K562 (cell line): ENCODE measurements at regions not wholly inside any gene's neighbourhood (a gene's known extent, or its start where the extent isn't known, plus 50 kb on each side); places are given as distances from the start of the nearest gene placed in this dataset.

Source experiments
- MAFK ChIP-seq: IDR thresholded peaks from 2 replicates; pipeline ENCODE4 v1.6.1; 2011; ENCODE audit warnings: low read length, improper control_type of control experiment
- ZNF431 ChIP-seq: sonication (generic); formaldehyde crosslinking; IDR thresholded peaks from 2 replicates; pipeline ENCODE4 v1.8.0; 2022; ENCODE audit warnings: mild to moderate bottlenecking, missing genetic modification reagents
- TF ChIP-seq, protein P1 (sequence below), 3 experiments: IDR thresholded peaks in 2 of 3; conservative IDR thresholded peaks in 1 of 3; 2 replicates each; pipeline ENCODE4 v1.5.1; 2011 to 2012; ENCODE audit warnings: low read length in 3 of 3, mild to moderate bottlenecking in 3 of 3, control low read depth in 2 of 3, improper control_type of control experiment in 1 of 3, inconsistent platforms in 1 of 3, low read depth in 1 of 3, mixed read lengths in 1 of 3, moderate library complexity in 1 of 3; ENCODE audit not compliant: insufficient read depth in 2 of 3

DNA sequence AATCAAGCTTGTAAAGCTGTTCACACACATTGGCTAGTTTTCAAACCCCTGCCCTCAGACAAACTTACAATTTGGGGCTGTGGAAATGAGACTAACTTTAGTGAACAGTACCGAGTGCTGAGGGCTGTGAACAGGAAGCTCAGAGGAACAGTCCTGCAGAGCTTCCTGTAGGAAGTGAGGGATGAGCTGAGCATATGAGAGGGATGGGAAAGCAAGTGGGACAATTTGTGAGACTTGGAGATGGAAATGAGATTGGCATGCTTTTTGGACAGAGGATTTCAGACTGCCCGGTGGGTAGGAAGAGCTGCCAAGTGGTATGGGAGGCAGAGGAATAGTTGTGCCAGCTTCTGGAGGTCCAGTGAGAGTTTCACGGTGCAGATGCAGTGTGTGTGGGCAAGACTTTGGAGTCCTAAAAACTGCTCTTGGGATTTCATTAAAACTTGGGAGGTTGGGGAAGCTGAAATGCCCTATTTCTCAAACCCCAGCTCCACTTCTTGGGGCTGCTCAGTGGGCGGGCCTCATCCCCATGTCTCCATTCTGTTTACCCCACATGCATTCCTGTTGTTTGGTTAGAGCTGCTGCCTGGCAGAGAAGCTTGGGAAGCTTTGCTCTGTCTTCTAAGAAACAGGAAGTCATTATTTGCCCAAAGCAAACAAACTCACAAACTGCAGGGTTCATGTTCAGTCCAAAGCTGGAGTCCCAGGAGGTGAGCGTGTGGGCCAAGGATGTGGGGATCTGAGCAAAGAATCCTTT, 267.5 kb downstream of the ZSWIM6 start:
- TF ChIP-seq ZNF431 (CRISPR knock-in tag) (no peak), MAFK (no peak)
- TF ChIP-seq, protein P1, sequence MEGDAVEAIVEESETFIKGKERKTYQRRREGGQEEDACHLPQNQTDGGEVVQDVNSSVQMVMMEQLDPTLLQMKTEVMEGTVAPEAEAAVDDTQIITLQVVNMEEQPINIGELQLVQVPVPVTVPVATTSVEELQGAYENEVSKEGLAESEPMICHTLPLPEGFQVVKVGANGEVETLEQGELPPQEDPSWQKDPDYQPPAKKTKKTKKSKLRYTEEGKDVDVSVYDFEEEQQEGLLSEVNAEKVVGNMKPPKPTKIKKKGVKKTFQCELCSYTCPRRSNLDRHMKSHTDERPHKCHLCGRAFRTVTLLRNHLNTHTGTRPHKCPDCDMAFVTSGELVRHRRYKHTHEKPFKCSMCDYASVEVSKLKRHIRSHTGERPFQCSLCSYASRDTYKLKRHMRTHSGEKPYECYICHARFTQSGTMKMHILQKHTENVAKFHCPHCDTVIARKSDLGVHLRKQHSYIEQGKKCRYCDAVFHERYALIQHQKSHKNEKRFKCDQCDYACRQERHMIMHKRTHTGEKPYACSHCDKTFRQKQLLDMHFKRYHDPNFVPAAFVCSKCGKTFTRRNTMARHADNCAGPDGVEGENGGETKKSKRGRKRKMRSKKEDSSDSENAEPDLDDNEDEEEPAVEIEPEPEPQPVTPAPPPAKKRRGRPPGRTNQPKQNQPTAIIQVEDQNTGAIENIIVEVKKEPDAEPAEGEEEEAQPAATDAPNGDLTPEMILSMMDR (IDR thresholded peaks at IDR 0.05 in 2 of 3, conservative IDR thresholded peaks at IDR 0.05 in 1 of 3; ENCODE audit: insufficient read depth in 2 of 3, low read depth in 1 of 3, low read length in 3 of 3) = no peak
